GM18868 (cell line): ENCODE measurements at regions not wholly inside any gene's neighbourhood (a gene's known extent, or its start where the extent isn't known, plus 50 kb on each side); places are given as distances from the start of the nearest gene placed in this dataset.
"Not testable (repeated sequence)": the region's sequence is repeated elsewhere in the genome, so short reads cannot be mapped to it uniquely, and the experiment has no call there.

Experiments used
- ATAC-seq: cut with Tn5 transposase; IDR thresholded peaks from one replicate; pipeline ENCODE4 v1.9.1; 2021; ENCODE audit warnings: mild to moderate bottlenecking, moderate library complexity; ENCODE audit not compliant: unreplicated experiment

- ATAC-seq = no peak
Measured at GRCh38 chr2:212791569-212791968, 253.0 kb upstream of the ERBB4 start.

GRCh38 chr2:212786088-212786487 lies 247.5 kb upstream of the ERBB4 start:
- not testable (repeated sequence) for ATAC-seq

GRCh38 chr2:212777020-212777491 lies 238.5 kb upstream of the ERBB4 start:
- ATAC-seq = peak; percentile 80

- no peak for ATAC-seq
Measured at GRCh38 chr2:212773808-212774339, 235.3 kb upstream of the ERBB4 start.

GRCh38 chr2:212770240-212770639 lies 231.6 kb upstream of the ERBB4 start:
- ATAC-seq = no peak

- no peak for ATAC-seq
Measured at GRCh38 chr2:212766921-212767320, 228.3 kb upstream of the ERBB4 start.

- no peak for ATAC-seq
Measured at GRCh38 chr2:212752730-212753351, 214.2 kb upstream of the ERBB4 start.

GRCh38 chr2:212745359-212745758 lies 206.8 kb upstream of the ERBB4 start:
- ATAC-seq = peak; percentile 96

GRCh38 chr2:212737392-212738172 lies 199.0 kb upstream of the ERBB4 start:
- ATAC-seq = no peak

- ATAC-seq = no peak
Measured at GRCh38 chr2:212736385-212736726, 197.8 kb upstream of the ERBB4 start.

- ATAC-seq = peak; percentile 23
Measured at GRCh38 chr2:212733273-212733672, 194.7 kb upstream of the ERBB4 start.

GRCh38 chr2:212732860-212733259 lies 194.3 kb upstream of the ERBB4 start:
- no peak for ATAC-seq

GRCh38 chr2:212730994-212731393 lies 192.4 kb upstream of the ERBB4 start:
- peak; percentile 88 for ATAC-seq

GRCh38 chr2:212728717-212729116 lies 190.1 kb upstream of the ERBB4 start:
- no peak for ATAC-seq

GRCh38 chr2:212727751-212728150 lies 189.1 kb upstream of the ERBB4 start:
- peak; percentile 65 for ATAC-seq

- no peak for ATAC-seq
Measured at GRCh38 chr2:212726403-212726802, 187.8 kb upstream of the ERBB4 start.

GRCh38 chr2:212725180-212725579 lies 186.6 kb upstream of the ERBB4 start:
- ATAC-seq = no peak

GRCh38 chr2:212723226-212723625 lies 184.6 kb upstream of the ERBB4 start:
- peak; percentile 41 for ATAC-seq

GRCh38 chr2:212722046-212722445 lies 183.4 kb upstream of the ERBB4 start:
- ATAC-seq = no peak

- no peak for ATAC-seq
Measured at GRCh38 chr2:212721026-212721451, 182.4 kb upstream of the ERBB4 start.

GRCh38 chr2:212715411-212715810 lies 176.8 kb upstream of the ERBB4 start:
- ATAC-seq = not testable (repeated sequence)

- ATAC-seq = no peak
Measured at GRCh38 chr2:212713681-212714080, 175.1 kb upstream of the ERBB4 start.
